ENCODE measurements at regions not wholly inside any gene's neighbourhood (a gene's known extent, or its start where the extent isn't known, plus 50 kb on each side); places are given as distances from the start of the nearest gene placed in this dataset.

GRCh38 chr4:116925900-116926457 lies 159.4 kb downstream of the TRAM1L1 start:
- TF ChIP-seq CTCF (IDR thresholded peaks at IDR 0.05) (no peak), POLR2A (IDR thresholded peaks at IDR 0.05) (no peak)
